ENCODE measurements at regions not wholly inside any gene's neighbourhood (a gene's known extent, or its start where the extent isn't known, plus 50 kb on each side); places are given as distances from the start of the nearest gene placed in this dataset.

- TF ChIP-seq POLR2AphosphoS5 (IDR thresholded peaks at IDR 0.05; ENCODE audit: borderline replicate concordance, low read depth, low read length) = no peak
- no peak for TF ChIP-seq EZH2 (IDR thresholded peaks at IDR 0.05)
- no peak for TF ChIP-seq FOXP2 (optimal IDR thresholded peaks at IDR 0.05; ENCODE audit: control extremely low read depth, extremely low read length, insufficient read depth)
Measured at GRCh38 chr16:5220705-5221104, 123.1 kb upstream of the EEF2KMT start.

Measured in SK-N-MC (cell line).